ENCODE measurements at regions not wholly inside any gene's neighbourhood (a gene's known extent, or its start where the extent isn't known, plus 50 kb on each side); places are given as distances from the start of the nearest gene placed in this dataset.

- no peak for TF ChIP-seq EZH2 (IDR thresholded peaks at IDR 0.05; ENCODE audit: borderline replicate concordance, low read depth, low read length)
- TF ChIP-seq POLR2A (conservative IDR thresholded peaks at IDR 0.05) = no peak
- TF ChIP-seq ASH1L (IDR thresholded peaks at IDR 0.05; ENCODE audit: borderline replicate concordance, low read depth, partially characterized antibody) = no peak
- no peak for TF ChIP-seq KAT7 (CRISPR knock-in tag; IDR thresholded peaks at IDR 0.05; ENCODE audit: borderline replicate concordance)
- TF ChIP-seq SRSF3 (IDR thresholded peaks at IDR 0.05; ENCODE audit: insufficient read depth, low read length) = no peak
- TF ChIP-seq MXI1 (IDR thresholded peaks at IDR 0.05; ENCODE audit: low read depth, low read length) = no peak
- no peak for TF ChIP-seq KDM1A (IDR thresholded peaks at IDR 0.05)
- TF ChIP-seq SPI1 (IDR thresholded peaks at IDR 0.05; ENCODE audit: borderline replicate concordance, low read depth, low read length) = no peak
- TF ChIP-seq SMARCE1 (IDR thresholded peaks at IDR 0.05) = no peak
- TF ChIP-seq NRF1 (conservative IDR thresholded peaks at IDR 0.05 in 1 of 2, IDR thresholded peaks at IDR 0.05 in 1 of 2) = no peak
- no peak for TF ChIP-seq ZFX (CRISPR knock-in tag; IDR thresholded peaks at IDR 0.05)
- TF ChIP-seq CREB1 (IDR thresholded peaks at IDR 0.05) = no peak
- no peak for TF ChIP-seq CREB1 (CRISPR knock-in tag; IDR thresholded peaks at IDR 0.05)
- TF ChIP-seq RNF219 (CRISPR knock-in tag; IDR thresholded peaks at IDR 0.05) = no peak
These were observed 339.5 kb upstream of the TPK1 start for GRCh38 chr7:145175366-145175765.

Data from K562 (cell line).